ENCODE measurements at regions not wholly inside any gene's neighbourhood (a gene's known extent, or its start where the extent isn't known, plus 50 kb on each side); places are given as distances from the start of the nearest gene placed in this dataset.

DNA sequence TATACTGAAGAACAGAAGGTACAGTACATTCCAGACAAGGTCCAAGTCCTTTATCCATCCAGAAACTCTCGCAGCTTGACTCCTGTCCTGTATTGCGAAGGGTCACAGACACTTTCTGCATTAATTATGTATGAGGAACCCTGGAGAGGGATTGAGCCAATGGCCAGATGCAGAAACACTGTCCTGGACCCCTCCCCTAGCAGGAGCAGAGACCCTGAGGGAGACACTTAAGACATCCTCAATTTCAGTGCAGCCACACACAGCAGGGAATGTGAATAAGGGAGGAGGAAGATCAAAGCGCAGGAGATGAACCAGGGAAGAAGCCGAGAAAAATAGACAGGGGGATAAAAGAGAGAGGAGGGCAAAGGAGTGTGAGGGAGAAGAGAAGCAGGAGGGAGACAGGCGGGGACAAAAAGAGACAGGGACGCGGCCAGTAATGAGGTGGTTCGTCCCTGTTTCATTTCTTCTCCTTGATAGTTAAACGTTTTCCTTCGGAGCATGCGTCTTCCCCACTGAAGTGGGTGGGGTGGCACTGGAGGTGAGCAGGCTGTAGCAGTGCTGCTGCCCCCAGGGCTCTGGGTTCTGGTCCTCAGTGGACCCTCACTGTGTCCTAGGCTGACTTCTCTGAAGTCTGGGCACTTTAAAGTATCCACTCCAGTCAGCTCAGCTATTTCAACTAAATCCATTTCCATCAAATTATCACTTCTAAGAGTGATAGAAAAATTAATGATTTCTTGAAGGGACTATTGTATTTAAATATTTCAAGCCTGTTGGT lies 356.4 kb upstream of the NOCT start:
- H3K4me3 ChIP-seq (ENCODE audit: low read depth, low read length) = no peak overlapping the region
- no peak for DNase-seq (ENCODE audit: low read depth)
- TF ChIP-seq, protein P1, sequence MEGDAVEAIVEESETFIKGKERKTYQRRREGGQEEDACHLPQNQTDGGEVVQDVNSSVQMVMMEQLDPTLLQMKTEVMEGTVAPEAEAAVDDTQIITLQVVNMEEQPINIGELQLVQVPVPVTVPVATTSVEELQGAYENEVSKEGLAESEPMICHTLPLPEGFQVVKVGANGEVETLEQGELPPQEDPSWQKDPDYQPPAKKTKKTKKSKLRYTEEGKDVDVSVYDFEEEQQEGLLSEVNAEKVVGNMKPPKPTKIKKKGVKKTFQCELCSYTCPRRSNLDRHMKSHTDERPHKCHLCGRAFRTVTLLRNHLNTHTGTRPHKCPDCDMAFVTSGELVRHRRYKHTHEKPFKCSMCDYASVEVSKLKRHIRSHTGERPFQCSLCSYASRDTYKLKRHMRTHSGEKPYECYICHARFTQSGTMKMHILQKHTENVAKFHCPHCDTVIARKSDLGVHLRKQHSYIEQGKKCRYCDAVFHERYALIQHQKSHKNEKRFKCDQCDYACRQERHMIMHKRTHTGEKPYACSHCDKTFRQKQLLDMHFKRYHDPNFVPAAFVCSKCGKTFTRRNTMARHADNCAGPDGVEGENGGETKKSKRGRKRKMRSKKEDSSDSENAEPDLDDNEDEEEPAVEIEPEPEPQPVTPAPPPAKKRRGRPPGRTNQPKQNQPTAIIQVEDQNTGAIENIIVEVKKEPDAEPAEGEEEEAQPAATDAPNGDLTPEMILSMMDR (IDR thresholded peaks at IDR 0.05; ENCODE audit: insufficient read depth, low read depth, low read length, missing control alignments) = no peak

DNA sequence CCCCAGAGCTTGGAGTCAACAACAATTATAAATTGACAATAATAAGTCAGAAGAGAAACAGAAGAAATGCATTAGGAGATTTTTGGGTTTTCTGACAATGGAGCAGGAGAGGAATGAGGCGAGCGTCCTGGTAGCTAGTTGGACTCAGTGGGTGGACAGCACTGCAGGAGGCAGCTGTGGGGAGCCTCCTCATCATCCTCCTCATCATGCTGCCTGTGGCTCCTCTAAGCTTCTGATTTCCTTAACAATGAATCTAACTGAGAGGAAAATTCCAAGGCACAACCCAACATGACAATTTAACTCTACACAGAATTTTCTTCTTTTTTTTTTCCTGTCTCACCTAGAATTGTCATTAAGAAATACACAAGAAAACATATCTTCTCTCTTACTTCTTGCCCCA lies 357.1 kb upstream of the NOCT start:
- no peak overlapping the region for H3K4me3 ChIP-seq (ENCODE audit: low read depth, low read length)
- TF ChIP-seq, protein P1 (IDR thresholded peaks at IDR 0.05; ENCODE audit: insufficient read depth, low read depth, low read length, missing control alignments) = no peak
- DNase-seq (ENCODE audit: low read depth) = no peak

DNA sequence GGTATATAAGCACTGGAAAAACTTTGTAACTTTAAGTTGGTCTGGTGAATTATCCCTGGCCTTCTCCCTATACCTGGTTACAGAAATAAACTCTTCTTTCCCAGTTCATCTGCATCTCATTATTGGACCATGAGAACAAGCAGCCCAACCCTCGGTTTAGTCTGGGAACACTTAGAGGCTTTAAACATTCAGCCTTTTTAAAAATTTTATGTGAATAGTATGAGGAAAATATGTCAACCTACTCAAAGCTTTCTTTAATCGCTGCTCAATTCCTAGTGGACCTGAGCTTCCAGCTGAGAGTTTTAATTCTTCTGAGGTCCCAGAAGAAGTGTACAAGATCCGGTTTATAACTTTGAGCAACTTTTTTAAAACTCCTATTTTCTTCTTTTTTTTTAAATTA lies 358.6 kb upstream of the NOCT start:
- no peak for DNase-seq (ENCODE audit: low read depth)
- TF ChIP-seq, protein P1 (IDR thresholded peaks at IDR 0.05; ENCODE audit: insufficient read depth, low read depth, low read length, missing control alignments) = no peak
- no peak overlapping the region for H3K4me3 ChIP-seq (ENCODE audit: low read depth, low read length)

DNA sequence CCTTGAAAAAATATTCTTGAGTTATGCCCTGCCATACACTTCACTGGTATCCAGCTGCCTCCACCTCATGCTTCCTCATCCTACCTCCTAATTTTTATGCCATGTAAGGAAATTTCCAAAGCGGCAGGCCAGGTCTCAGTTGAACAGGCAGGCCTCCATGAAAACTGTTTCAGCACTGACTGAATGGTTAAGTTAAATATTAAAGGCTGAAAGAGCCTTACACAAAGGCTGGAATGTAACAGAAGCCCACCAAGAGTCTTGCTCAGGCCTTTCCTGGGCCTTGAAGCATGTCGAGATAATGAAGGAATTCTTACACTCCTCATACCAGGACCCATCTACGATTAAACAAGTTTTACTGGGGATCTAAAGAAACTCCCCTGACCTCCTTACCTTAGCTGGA lies 359.6 kb upstream of the NOCT start:
- H3K4me3 ChIP-seq (ENCODE audit: low read depth, low read length) = no peak overlapping the region
- TF ChIP-seq, protein P1 (IDR thresholded peaks at IDR 0.05; ENCODE audit: insufficient read depth, low read depth, low read length, missing control alignments) = no peak
- no peak for DNase-seq (ENCODE audit: low read depth)

DNA sequence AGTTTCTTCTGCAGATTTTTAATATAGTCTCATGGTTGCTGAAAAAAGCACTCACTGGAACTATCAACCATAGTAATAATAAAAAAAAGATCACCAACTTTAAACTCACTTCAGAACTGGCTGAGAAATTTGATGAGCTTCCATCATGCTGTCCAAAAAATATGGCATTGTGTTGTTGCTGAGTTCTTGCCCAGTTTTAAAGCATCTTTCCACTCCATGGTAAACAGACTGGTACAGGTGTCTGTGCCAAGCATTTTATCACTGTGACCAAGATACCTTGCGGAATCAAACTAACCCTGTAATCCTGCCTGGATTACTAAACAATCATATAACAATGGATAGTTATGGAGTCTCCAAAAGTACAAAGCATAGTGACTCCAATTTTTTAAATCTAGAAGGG lies 360.3 kb upstream of the NOCT start:
- no peak overlapping the region for H3K4me3 ChIP-seq (ENCODE audit: low read depth, low read length)
- TF ChIP-seq, protein P1 (IDR thresholded peaks at IDR 0.05; ENCODE audit: insufficient read depth, low read depth, low read length, missing control alignments) = no peak
- DNase-seq (ENCODE audit: low read depth) = no peak

DNA sequence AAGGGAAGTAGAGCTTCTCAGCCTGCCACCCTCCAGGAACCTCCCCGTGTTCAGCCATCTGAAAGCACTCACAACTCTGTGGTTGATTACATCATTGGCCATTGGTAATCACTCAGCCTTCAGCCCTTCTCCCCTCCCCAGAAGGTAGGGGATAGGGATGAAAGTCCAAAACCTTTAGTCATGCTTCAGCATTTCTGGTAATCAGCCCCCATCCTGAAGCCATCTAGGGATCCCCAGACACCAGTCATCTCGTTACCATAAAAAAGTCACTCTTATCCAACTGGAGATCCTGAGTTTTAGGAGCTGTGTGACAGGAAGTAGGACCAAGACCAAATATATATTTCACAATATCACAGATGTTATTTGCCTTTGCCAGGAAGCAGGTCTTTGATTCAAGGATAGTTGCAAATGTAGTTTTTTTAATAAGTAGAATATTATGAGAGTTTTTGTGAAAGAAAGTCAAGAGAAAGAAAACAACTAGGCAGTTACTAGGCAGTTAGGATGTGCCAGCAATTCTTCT lies 364.6 kb upstream of the NOCT start:
- H3K4me3 ChIP-seq (ENCODE audit: low read depth, low read length) = no peak overlapping the region
- TF ChIP-seq, protein P1 (IDR thresholded peaks at IDR 0.05; ENCODE audit: insufficient read depth, low read depth, low read length, missing control alignments) = no peak
- no peak for DNase-seq (ENCODE audit: low read depth)

DNA sequence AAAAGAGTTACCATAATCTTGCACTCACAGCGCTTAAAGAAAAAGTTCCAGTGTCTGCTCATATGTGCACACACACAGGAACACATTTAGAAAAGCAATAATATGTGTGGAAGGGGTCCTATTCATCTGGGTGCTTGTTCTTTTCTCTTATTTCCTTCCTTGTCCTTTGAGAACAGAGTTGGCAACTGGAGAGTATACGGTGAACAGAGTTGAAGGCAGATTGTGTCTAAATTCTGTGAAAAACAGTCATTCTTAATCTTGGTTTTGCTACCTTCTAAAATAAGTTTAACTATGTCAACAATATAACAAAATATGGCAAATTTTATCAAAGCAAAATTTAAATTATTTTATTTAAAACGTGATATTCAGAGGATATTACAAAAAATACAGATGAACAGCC lies 365.1 kb upstream of the NOCT start:
- H3K4me3 ChIP-seq (ENCODE audit: low read depth, low read length) = no peak overlapping the region
- DNase-seq (ENCODE audit: low read depth) = no peak
- TF ChIP-seq, protein P1 (IDR thresholded peaks at IDR 0.05; ENCODE audit: insufficient read depth, low read depth, low read length, missing control alignments) = no peak
